Glutamatergic neuron (in vitro differentiated cells): ENCODE measurements at regions not wholly inside any gene's neighbourhood (a gene's known extent, or its start where the extent isn't known, plus 50 kb on each side); places are given as distances from the start of the nearest gene placed in this dataset.

ENCODE experiments used
- DNase-seq: peaks from one replicate; pipeline ENCODE4 v3.0.0; 2022
- H3K27ac Mint-ChIP-seq: one replicate; pipeline ENCODE4 v1.8.0; 2020; ENCODE audit warnings: mild to moderate bottlenecking, mixed read lengths, inconsistent platforms; ENCODE audit not compliant: unreplicated experiment
- H3K27me3 Mint-ChIP-seq: one replicate; pipeline ENCODE4 v1.8.0; 2020; ENCODE audit warnings: mild to moderate bottlenecking, moderate library complexity, mixed read lengths, inconsistent platforms; ENCODE audit not compliant: unreplicated experiment
- H3K36me3 Mint-ChIP-seq: one replicate; pipeline ENCODE4 v1.8.0; 2020; ENCODE audit warnings: mild to moderate bottlenecking, mixed read lengths, inconsistent platforms; ENCODE audit not compliant: unreplicated experiment
- H3K4me1 Mint-ChIP-seq: one replicate; pipeline ENCODE4 v1.8.0; 2020; ENCODE audit warnings: mild to moderate bottlenecking, low read depth, mixed read lengths, inconsistent platforms; ENCODE audit not compliant: unreplicated experiment
- H3K4me3 Mint-ChIP-seq: one replicate; pipeline ENCODE4 v1.8.0; 2020; ENCODE audit warnings: mild to moderate bottlenecking, mixed read lengths, inconsistent platforms; ENCODE audit not compliant: unreplicated experiment
- H3K9me3 Mint-ChIP-seq: one replicate; pipeline ENCODE4 v1.8.0; 2020; ENCODE audit warnings: mild to moderate bottlenecking, moderate library complexity, mixed read lengths, inconsistent platforms; ENCODE audit not compliant: unreplicated experiment
- TF ChIP-seq, protein P1 (sequence below): fragments of 200-600 bp; sonication (generic); IDR thresholded peaks from one replicate; pipeline ENCODE4 v1.5.0; 2021; ENCODE audit not compliant: partially characterized antibody, unreplicated experiment

DNA sequence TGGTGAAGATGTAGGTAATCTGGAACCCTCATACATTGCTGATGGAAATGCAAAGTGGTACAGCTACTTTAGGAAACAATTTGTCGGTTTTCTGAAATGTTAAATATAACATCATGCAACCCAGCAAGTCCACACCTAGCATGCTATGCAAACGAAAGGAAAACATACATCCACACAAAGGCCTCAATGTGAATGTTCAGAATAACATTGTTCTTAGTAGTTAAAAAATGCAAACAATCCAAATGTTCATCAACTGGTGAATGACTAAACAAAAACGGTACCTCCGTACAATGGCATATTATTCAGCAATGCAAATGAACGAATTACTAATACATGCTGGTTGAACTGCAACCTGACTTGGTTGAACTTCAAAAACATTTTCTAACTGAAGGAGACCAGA lies 423.3 kb upstream of the THRB start:
- TF ChIP-seq, protein P1, sequence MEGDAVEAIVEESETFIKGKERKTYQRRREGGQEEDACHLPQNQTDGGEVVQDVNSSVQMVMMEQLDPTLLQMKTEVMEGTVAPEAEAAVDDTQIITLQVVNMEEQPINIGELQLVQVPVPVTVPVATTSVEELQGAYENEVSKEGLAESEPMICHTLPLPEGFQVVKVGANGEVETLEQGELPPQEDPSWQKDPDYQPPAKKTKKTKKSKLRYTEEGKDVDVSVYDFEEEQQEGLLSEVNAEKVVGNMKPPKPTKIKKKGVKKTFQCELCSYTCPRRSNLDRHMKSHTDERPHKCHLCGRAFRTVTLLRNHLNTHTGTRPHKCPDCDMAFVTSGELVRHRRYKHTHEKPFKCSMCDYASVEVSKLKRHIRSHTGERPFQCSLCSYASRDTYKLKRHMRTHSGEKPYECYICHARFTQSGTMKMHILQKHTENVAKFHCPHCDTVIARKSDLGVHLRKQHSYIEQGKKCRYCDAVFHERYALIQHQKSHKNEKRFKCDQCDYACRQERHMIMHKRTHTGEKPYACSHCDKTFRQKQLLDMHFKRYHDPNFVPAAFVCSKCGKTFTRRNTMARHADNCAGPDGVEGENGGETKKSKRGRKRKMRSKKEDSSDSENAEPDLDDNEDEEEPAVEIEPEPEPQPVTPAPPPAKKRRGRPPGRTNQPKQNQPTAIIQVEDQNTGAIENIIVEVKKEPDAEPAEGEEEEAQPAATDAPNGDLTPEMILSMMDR, result no peak

DNA sequence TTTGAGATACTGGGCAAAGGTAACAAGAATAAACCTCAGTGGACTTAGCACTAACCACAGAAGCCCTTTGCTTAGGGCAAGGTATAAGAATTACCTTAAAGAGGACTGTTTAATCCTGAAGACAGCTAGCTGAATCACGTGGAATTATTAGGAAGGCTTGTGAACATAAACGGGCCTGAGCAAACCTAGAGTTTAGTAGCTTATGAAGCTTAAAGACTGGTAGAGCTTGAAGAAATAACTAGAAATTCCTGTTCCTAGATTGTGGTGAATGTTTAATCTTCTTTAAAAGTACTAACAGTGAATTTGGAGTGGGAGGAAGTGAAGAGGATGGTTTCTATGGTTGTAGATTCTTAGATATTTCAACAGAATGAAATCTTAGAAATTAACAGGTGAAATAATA lies 428.9 kb upstream of the THRB start:
- DNase-seq, result no peak
- H3K27me3 Mint-ChIP-seq, result no peaks in the 10 kb centered on the region
- H3K4me1 Mint-ChIP-seq, result no peaks in the 10 kb centered on the region
- no peaks in the 10 kb centered on the region for H3K36me3 Mint-ChIP-seq
- no peaks in the 10 kb centered on the region for H3K9me3 Mint-ChIP-seq
- TF ChIP-seq, protein P1, result no peak
- no peak overlapping the region for H3K27ac Mint-ChIP-seq
- H3K4me3 Mint-ChIP-seq, result no peak overlapping the region

More for the DNA sequence above, 423.3 kb upstream of the THRB start:
- Mint-ChIP-seq H3K36me3 (no peaks in the 10 kb centered on the region), H3K9me3 (no peaks in the 10 kb centered on the region), H3K27me3 (no peaks in the 10 kb centered on the region), H3K4me1 (no peaks in the 10 kb centered on the region), H3K4me3 (no peak overlapping the region), H3K27ac (no peak overlapping the region)
- no peak for DNase-seq

DNA sequence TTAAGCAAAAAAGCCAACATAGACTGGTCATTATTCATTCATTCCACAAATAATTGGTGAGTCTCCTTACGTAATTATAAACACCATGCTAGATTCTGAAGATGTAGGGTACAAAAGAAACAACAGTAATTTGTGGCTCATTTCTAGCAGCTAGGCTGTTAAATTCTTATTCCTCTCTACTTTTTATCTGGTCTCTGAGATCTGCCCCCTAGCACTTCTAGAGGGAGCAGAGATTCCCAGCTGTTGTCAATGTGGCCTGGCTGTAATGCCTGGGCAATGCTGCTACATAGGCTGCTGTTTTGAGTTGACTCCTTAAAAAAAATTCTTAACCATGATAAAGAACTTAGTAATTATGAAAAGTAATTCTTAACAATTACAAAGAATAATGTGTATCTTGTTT lies 434.9 kb upstream of the THRB start:
- Mint-ChIP-seq H3K27ac (no peak overlapping the region), H3K4me1 (peaks cover 8% of the 10 kb centered on the region), H3K36me3 (no peaks in the 10 kb centered on the region), H3K9me3 (no peaks in the 10 kb centered on the region), H3K27me3 (no peaks in the 10 kb centered on the region), H3K4me3 (no peak overlapping the region)
- TF ChIP-seq, protein P1, result no peak
- peak; percentile 31 for DNase-seq

DNA sequence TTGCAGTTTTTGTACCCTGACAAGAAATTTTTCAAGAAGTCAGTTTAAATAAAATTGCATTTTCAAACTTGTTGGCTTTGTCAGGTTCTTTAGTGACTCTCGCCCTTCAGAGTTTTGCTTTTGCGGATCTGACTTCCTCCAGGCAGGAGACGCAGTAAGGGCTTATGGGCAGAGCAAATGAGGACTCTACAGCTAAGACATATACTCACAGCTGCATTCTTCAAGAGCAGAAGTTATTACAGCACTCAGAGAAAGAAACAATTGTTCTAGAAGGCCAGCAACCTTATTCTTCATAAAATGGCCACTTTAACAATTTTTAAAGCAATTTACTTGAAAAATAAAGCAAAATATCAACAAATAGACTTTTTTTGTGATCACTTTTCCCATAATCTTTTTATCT lies 438.8 kb upstream of the THRB start:
- no peak overlapping the region for H3K4me3 Mint-ChIP-seq
- TF ChIP-seq, protein P1, result no peak
- no peaks in the 10 kb centered on the region for H3K36me3 Mint-ChIP-seq
- DNase-seq, result no peak
- no peaks in the 10 kb centered on the region for H3K9me3 Mint-ChIP-seq
- H3K4me1 Mint-ChIP-seq, result peaks cover 12% of the 10 kb centered on the region
- no peak overlapping the region for H3K27ac Mint-ChIP-seq
- no peaks in the 10 kb centered on the region for H3K27me3 Mint-ChIP-seq

DNA sequence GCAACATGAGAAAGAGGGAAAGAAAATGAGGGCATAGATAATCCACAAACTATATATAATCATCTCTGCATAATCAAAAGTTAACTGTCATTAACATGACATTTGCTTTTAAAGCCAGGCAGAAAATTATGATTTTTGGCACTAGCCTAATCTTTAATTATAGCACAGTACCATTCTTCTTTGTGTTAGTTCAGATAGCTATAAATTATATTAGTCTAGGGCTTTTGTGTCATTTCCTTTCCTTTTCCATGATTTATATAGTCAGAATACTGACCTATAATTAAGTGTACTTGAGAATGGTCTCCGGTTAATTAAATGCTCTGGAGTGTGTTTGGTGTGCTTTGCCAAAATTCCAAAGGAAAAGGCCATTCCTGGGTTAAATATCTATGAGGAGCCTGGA lies 441.9 kb upstream of the THRB start:
- Mint-ChIP-seq H3K9me3 (no peaks in the 10 kb centered on the region), H3K4me3 (no peak overlapping the region), H3K4me1 (peaks cover 4% of the 10 kb centered on the region), H3K36me3 (no peaks in the 10 kb centered on the region), H3K27ac (no peak overlapping the region), H3K27me3 (no peaks in the 10 kb centered on the region)
- DNase-seq, result no peak
- TF ChIP-seq, protein P1, result no peak
